Panc1 (cell line): ENCODE measurements at regions not wholly inside any gene's neighbourhood (a gene's known extent, or its start where the extent isn't known, plus 50 kb on each side); places are given as distances from the start of the nearest gene placed in this dataset.

ENCODE experiments used
- CTCF ChIP-seq: fragments of 450-650 bp; IDR thresholded peaks from 2 replicates; pipeline ENCODE4 v1.5.1; 2017; ENCODE audit warnings: mild to moderate bottlenecking
- POLR2AphosphoS5 ChIP-seq: IDR thresholded peaks from 2 replicates; pipeline ENCODE4 v1.6.1; 2012; ENCODE audit warnings: mild to moderate bottlenecking, low read depth, low read length, moderate library complexity
- REST ChIP-seq, 2 experiments: IDR thresholded peaks; 2 replicates each; pipeline ENCODE4 v1.6.1; 2011 to 2012; ENCODE audit warnings: low read depth in 2 of 2, control low read depth in 1 of 2, low read length in 1 of 2, mild to moderate bottlenecking in 1 of 2, moderate library complexity in 1 of 2; ENCODE audit not compliant: insufficient read depth in 1 of 2
- SIN3A ChIP-seq: IDR thresholded peaks from 2 replicates; pipeline ENCODE4 v1.6.1; 2012; ENCODE audit warnings: low read depth, mild to moderate bottlenecking, low read length, moderate library complexity, borderline replicate concordance; ENCODE audit not compliant: insufficient read depth
- TCF7L2 ChIP-seq: IDR thresholded peaks from 2 replicates; pipeline ENCODE4 v1.6.1; 2011; ENCODE audit warnings: mild to moderate bottlenecking, low read depth, low read length, inconsistent platforms

- no peak for TF ChIP-seq CTCF
- no peak for TF ChIP-seq REST (IDR thresholded peaks at IDR 0.05; ENCODE audit: insufficient read depth in 1 of 2, low read depth in 2 of 2, low read length in 1 of 2)
- no peak for TF ChIP-seq POLR2AphosphoS5
- no peak for TF ChIP-seq TCF7L2
- no peak for TF ChIP-seq SIN3A
Observed at GRCh38 chr5:173392172-173392571, 64.0 kb upstream of the STC2 start.
